Spleen (tissue), 7 donors: ENCODE measurements at regions not wholly inside any gene's neighbourhood (a gene's known extent, or its start where the extent isn't known, plus 50 kb on each side); places are given as distances from the start of the nearest gene placed in this dataset.

Source experiments
- CTCF ChIP-seq, 11 experiments: fragments of 200-600 bp in 7 of 11; fragments of 450-650 bp in 4 of 11; sonication (generic) in 4 of 11; IDR thresholded peaks in 8 of 11; conservative IDR thresholded peaks in 3 of 11; 1 replicate in 7 of 11; 2 replicates in 4 of 11; pipeline versions ENCODE4 v1.4.0 to v1.8.0; 2016 to 2021; ENCODE audit warnings: antibody characterized with exemption in 11 of 11, inconsistent platforms in 4 of 11, mild to moderate bottlenecking in 1 of 11
- POLR2A ChIP-seq, 3 donors: fragments of 450-650 bp; IDR thresholded peaks; one replicate each; pipeline ENCODE4 v1.5.1; 2017; ENCODE audit warnings: antibody characterized with exemption in 3 of 3, mild to moderate bottlenecking in 1 of 3
- donor health status: DM: no; HTN: no; CAD: no; lungs with moderate emphysema.
- donor health status: DM: no; HTN: no; CAD: no.
- donor health status: DM: no; HTN: no; CAD: no.

- no peak for TF ChIP-seq CTCF (IDR thresholded peaks at IDR 0.05 in 8 of 11, conservative IDR thresholded peaks at IDR 0.05 in 3 of 11)
- no peak for TF ChIP-seq POLR2A (IDR thresholded peaks at IDR 0.05)
Observed at GRCh38 chr6:104596091-104596490, 263.6 kb downstream of the HACE1 start.
